ENCODE measurements at regions not wholly inside any gene's neighbourhood (a gene's known extent, or its start where the extent isn't known, plus 50 kb on each side); places are given as distances from the start of the nearest gene placed in this dataset.

GRCh38 chr7:86485827-86486226 lies 157.9 kb upstream of the GRM3 start:
- TF ChIP-seq CTCF (optimal IDR thresholded peaks at IDR 0.05 in 1 of 3, IDR thresholded peaks at IDR 0.05 in 1 of 3, conservative IDR thresholded peaks at IDR 0.05 in 1 of 3; ENCODE audit: extremely low read depth in 1 of 3, insufficient read depth in 2 of 3, low read length in 3 of 3) (no peak), EZH2 (IDR thresholded peaks at IDR 0.05; ENCODE audit: low read length) (no peak)

Measured in keratinocyte (primary cell).